ENCODE measurements at regions not wholly inside any gene's neighbourhood (a gene's known extent, or its start where the extent isn't known, plus 50 kb on each side); places are given as distances from the start of the nearest gene placed in this dataset.

GRCh38 chr1:30001011-30001731, 722.2 kb downstream of the MATN1 start:
- Mint-ChIP-seq H3K27me3 (ENCODE audit: insufficient read depth, unreplicated experiment) (no peaks in the 10 kb centered on the region), H3K4me3 (ENCODE audit: unreplicated experiment) (no peak overlapping the region), H3K27ac (ENCODE audit: unreplicated experiment) (no peak overlapping the region), H3K36me3 (ENCODE audit: insufficient read depth, unreplicated experiment) (no peaks in the 10 kb centered on the region), H3K9me3 (ENCODE audit: unreplicated experiment) (peaks cover 3% of the 10 kb centered on the region), H3K4me1 (ENCODE audit: low read depth, unreplicated experiment) (no peaks in the 10 kb centered on the region)
- ChIA-PET POLR2A (no interaction called here), CTCF (no interaction called here)
- TF ChIP-seq, protein P1, sequence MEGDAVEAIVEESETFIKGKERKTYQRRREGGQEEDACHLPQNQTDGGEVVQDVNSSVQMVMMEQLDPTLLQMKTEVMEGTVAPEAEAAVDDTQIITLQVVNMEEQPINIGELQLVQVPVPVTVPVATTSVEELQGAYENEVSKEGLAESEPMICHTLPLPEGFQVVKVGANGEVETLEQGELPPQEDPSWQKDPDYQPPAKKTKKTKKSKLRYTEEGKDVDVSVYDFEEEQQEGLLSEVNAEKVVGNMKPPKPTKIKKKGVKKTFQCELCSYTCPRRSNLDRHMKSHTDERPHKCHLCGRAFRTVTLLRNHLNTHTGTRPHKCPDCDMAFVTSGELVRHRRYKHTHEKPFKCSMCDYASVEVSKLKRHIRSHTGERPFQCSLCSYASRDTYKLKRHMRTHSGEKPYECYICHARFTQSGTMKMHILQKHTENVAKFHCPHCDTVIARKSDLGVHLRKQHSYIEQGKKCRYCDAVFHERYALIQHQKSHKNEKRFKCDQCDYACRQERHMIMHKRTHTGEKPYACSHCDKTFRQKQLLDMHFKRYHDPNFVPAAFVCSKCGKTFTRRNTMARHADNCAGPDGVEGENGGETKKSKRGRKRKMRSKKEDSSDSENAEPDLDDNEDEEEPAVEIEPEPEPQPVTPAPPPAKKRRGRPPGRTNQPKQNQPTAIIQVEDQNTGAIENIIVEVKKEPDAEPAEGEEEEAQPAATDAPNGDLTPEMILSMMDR (IDR thresholded peaks at IDR 0.05; ENCODE audit: insufficient read depth in 1 of 2, low read depth in 1 of 2, low read length in 1 of 2, severe bottlenecking in 1 of 2, unreplicated experiment in 1 of 2), result no peak
- BruUV-seq (replicated peaks), result no TSS peak
- intact Hi-C loops (cut with micrococcal nuclease; ENCODE audit: unreplicated experiment), result no loop called here
- no peaks in the 10 kb centered on the region for H3K9me3 ChIP-seq
- H3K4me1 ChIP-seq, result no peaks in the 10 kb centered on the region
- H3K27me3 ChIP-seq (replicated peaks; ENCODE audit: control insufficient read depth, insufficient read depth, low read length), result no peaks in the 10 kb centered on the region
- no peak for DNase-seq
- no peaks in the 10 kb centered on the region for H3K36me3 ChIP-seq (ENCODE audit: control insufficient read depth, insufficient read depth, low read length)
- H3K4me3 ChIP-seq (ENCODE audit: low read depth, low read length), result no peak overlapping the region

DNA sequence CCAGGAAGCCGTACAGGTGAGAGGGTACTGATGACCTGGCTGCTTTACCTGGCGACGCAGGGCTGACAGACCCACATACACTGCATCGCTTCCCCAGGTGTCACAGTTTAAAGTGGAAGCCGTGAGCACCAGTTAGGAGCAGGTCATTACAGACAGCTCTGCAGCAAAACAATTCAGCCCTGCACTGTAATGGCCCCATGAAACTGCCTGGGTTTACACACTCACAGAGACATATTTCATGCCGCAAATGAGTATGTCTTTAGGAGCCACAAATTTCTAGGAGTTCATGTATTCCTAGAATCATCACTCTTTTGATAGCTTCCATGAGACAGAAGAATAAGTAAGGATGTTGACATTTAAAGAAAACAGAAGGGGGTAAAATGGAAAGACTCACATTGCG, 723.1 kb downstream of the MATN1 start:
- Mint-ChIP-seq H3K4me1 (ENCODE audit: low read depth, unreplicated experiment) (no peaks in the 10 kb centered on the region), H3K9me3 (ENCODE audit: unreplicated experiment) (peaks cover 10% of the 10 kb centered on the region), H3K27ac (ENCODE audit: unreplicated experiment) (no peak overlapping the region), H3K36me3 (ENCODE audit: insufficient read depth, unreplicated experiment) (no peaks in the 10 kb centered on the region), H3K27me3 (ENCODE audit: insufficient read depth, unreplicated experiment) (no peaks in the 10 kb centered on the region), H3K4me3 (ENCODE audit: unreplicated experiment) (no peak overlapping the region)
- ChIA-PET CTCF (no interaction called here), POLR2A (no interaction called here)
- Histone ChIP-seq H3K36me3 (ENCODE audit: control insufficient read depth, insufficient read depth, low read length) (no peaks in the 10 kb centered on the region), H3K27me3 (replicated peaks; ENCODE audit: control insufficient read depth, insufficient read depth, low read length) (no peaks in the 10 kb centered on the region), H3K9me3 (no peaks in the 10 kb centered on the region), H3K4me1 (no peaks in the 10 kb centered on the region), H3K4me3 (ENCODE audit: low read depth, low read length) (no peak overlapping the region)
- intact Hi-C loops (cut with micrococcal nuclease; ENCODE audit: unreplicated experiment), result no loop called here
- TF ChIP-seq, protein P1 (IDR thresholded peaks at IDR 0.05; ENCODE audit: insufficient read depth in 1 of 2, low read depth in 1 of 2, low read length in 1 of 2, severe bottlenecking in 1 of 2, unreplicated experiment in 1 of 2), result no peak
- no TSS peak for BruUV-seq (replicated peaks)
- no peak for DNase-seq

DNA sequence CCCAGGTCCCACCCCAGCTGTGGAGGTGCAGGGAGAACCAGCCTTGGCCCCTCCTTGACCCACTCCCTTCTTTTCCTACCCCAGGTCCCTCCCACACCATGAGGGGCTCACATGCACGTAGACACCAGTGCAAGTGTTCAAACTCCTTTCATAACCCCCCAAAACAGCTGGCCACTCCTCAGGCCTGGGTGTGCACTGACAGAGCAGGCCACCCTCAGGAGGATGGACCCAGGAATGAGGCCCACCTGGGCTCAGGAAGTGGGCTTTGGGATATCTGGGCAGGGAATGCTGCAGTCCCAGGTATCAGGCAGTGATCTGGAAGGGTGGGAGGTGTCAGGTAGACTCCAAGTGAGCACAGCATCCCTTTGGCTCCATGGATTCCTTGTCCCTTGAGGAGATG, 723.8 kb downstream of the MATN1 start:
- CTCF ChIA-PET, result no interaction called here
- Mint-ChIP-seq H3K4me1 (ENCODE audit: low read depth, unreplicated experiment) (no peaks in the 10 kb centered on the region), H3K27me3 (ENCODE audit: insufficient read depth, unreplicated experiment) (no peaks in the 10 kb centered on the region), H3K4me3 (ENCODE audit: unreplicated experiment) (no peak overlapping the region), H3K27ac (ENCODE audit: unreplicated experiment) (no peak overlapping the region), H3K36me3 (ENCODE audit: insufficient read depth, unreplicated experiment) (no peaks in the 10 kb centered on the region), H3K9me3 (ENCODE audit: unreplicated experiment) (peaks cover 10% of the 10 kb centered on the region)
- BruUV-seq (replicated peaks), result no TSS peak
- TF ChIP-seq, protein P1 (IDR thresholded peaks at IDR 0.05; ENCODE audit: insufficient read depth in 1 of 2, low read depth in 1 of 2, low read length in 1 of 2, severe bottlenecking in 1 of 2, unreplicated experiment in 1 of 2), result no peak
- no peaks in the 10 kb centered on the region for H3K27me3 ChIP-seq (replicated peaks; ENCODE audit: control insufficient read depth, insufficient read depth, low read length)
- POLR2A ChIA-PET, result no interaction called here
- H3K4me3 ChIP-seq (ENCODE audit: low read depth, low read length), result no peak overlapping the region
- no peak for DNase-seq
- H3K4me1 ChIP-seq, result no peaks in the 10 kb centered on the region
- intact Hi-C loops (cut with micrococcal nuclease; ENCODE audit: unreplicated experiment), result no loop called here
- no peaks in the 10 kb centered on the region for H3K36me3 ChIP-seq (ENCODE audit: control insufficient read depth, insufficient read depth, low read length)
- no peaks in the 10 kb centered on the region for H3K9me3 ChIP-seq
